Brain microvascular endothelial cell (primary cell): ENCODE measurements at regions not wholly inside any gene's neighbourhood (a gene's known extent, or its start where the extent isn't known, plus 50 kb on each side); places are given as distances from the start of the nearest gene placed in this dataset.
"Not testable (repeated sequence)": the region's sequence is repeated elsewhere in the genome, so short reads cannot be mapped to it uniquely, and the experiment has no call there.

ENCODE experiments used
- DNase-seq: peaks from one replicate; pipeline ENCODE4 v3.0.0-alpha.2; 2020
- H3K27ac ChIP-seq: fragments of 250-450 bp; sonication (Bioruptor Pico); 2 replicates; pipeline ENCODE4 v1.5.1; 2020; ENCODE audit warnings: mild to moderate bottlenecking, moderate library complexity
- H3K27me3 ChIP-seq: fragments of 250-450 bp; sonication (Bioruptor Pico); replicated peaks from 2 replicates; pipeline ENCODE4 v1.5.1; 2020; ENCODE audit warnings: mild to moderate bottlenecking
- H3K36me3 ChIP-seq: fragments of 250-450 bp; sonication (Bioruptor Pico); replicated peaks from 2 replicates; pipeline ENCODE4 v1.5.1; 2020; ENCODE audit warnings: mild to moderate bottlenecking
- H3K4me3 ChIP-seq: 2 replicates; pipeline ENCODE4 v1.5.1; 2011; ENCODE audit warnings: low read depth, mild to moderate bottlenecking, control low read depth, low read length, moderate library complexity
- CTCF ChIP-seq: IDR thresholded peaks from 2 replicates; pipeline ENCODE4 v1.5.1; 2011; ENCODE audit warnings: low read depth, mild to moderate bottlenecking, moderate library complexity, low read length, control low read depth, inconsistent platforms; ENCODE audit errors: missing control alignments
- in situ Hi-C: cut with HindIII; loops from 2 replicates; pipeline ENCODE4 v1.10.0; 2017; ENCODE audit warnings: low sequenced_read_pairs, low pct_ligation_motif_present

- Histone ChIP-seq H3K27ac (no peak overlapping the region), H3K4me3 (no peak overlapping the region), H3K36me3 (no peaks in the 10 kb centered on the region), H3K27me3 (no peaks in the 10 kb centered on the region)
- no peak for TF ChIP-seq CTCF
- DNase-seq, result peak; percentile 11
- in situ Hi-C loops, result no loop called here
These were observed 432.6 kb downstream of the TOX3 start for GRCh38 chr16:52114379-52114778.

GRCh38 chr16:52113533-52114183 is 433.3 kb downstream of the TOX3 start:
- Histone ChIP-seq H3K36me3 (no peaks in the 10 kb centered on the region), H3K27ac (no peak overlapping the region), H3K27me3 (no peaks in the 10 kb centered on the region), H3K4me3 (no peak overlapping the region)
- no peak for TF ChIP-seq CTCF
- no peak for DNase-seq
- in situ Hi-C loops, result no loop called here

- in situ Hi-C loops, H3K36me3 ChIP-seq, H3K27me3 ChIP-seq, H3K4me3 ChIP-seq, DNase-seq, H3K27ac ChIP-seq: not testable (repeated sequence)
These were observed 441.9 kb downstream of the TOX3 start for GRCh38 chr16:52104993-52105392.

GRCh38 chr16:52103791-52104190 is 443.2 kb downstream of the TOX3 start:
- no peak for DNase-seq
- no peak for TF ChIP-seq CTCF
- H3K27ac ChIP-seq, result no peak overlapping the region
- H3K36me3 ChIP-seq, result no peaks in the 10 kb centered on the region
- in situ Hi-C loops, result no loop called here
- no peaks in the 10 kb centered on the region for H3K27me3 ChIP-seq
- H3K4me3 ChIP-seq, result no peak overlapping the region

GRCh38 chr16:52101246-52101645 is 445.7 kb downstream of the TOX3 start:
- no peak for DNase-seq
- in situ Hi-C loops, result no loop called here
- Histone ChIP-seq H3K36me3 (no peaks in the 10 kb centered on the region), H3K27ac (no peak overlapping the region), H3K27me3 (no peaks in the 10 kb centered on the region), H3K4me3 (no peak overlapping the region)
- no peak for TF ChIP-seq CTCF

GRCh38 chr16:52099382-52099781 is 447.6 kb downstream of the TOX3 start:
- in situ Hi-C loops, result no loop called here
- H3K27ac ChIP-seq, result no peak overlapping the region
- no peak for TF ChIP-seq CTCF
- H3K36me3 ChIP-seq, result no peaks in the 10 kb centered on the region
- no peaks in the 10 kb centered on the region for H3K27me3 ChIP-seq
- no peak overlapping the region for H3K4me3 ChIP-seq
- no peak for DNase-seq
